ENCODE measurements at regions not wholly inside any gene's neighbourhood (a gene's known extent, or its start where the extent isn't known, plus 50 kb on each side); places are given as distances from the start of the nearest gene placed in this dataset.

- no peak for TF ChIP-seq ZNF232 (CRISPR knock-in tag; IDR thresholded peaks at IDR 0.05)
- TF ChIP-seq TEAD1 (CRISPR knock-in tag; IDR thresholded peaks at IDR 0.05): no peak
- TF ChIP-seq CREB1 (CRISPR knock-in tag; IDR thresholded peaks at IDR 0.05): no peak
- TF ChIP-seq CTCF (IDR thresholded peaks at IDR 0.05): no peak
- no peak for TF ChIP-seq E2F5 (CRISPR knock-in tag; IDR thresholded peaks at IDR 0.05)
These were observed 363.6 kb upstream of the LARGE1 start for GRCh38 chr22:34283844-34284243.

All from WTC11 (cell line).